ENCODE measurements at regions not wholly inside any gene's neighbourhood (a gene's known extent, or its start where the extent isn't known, plus 50 kb on each side); places are given as distances from the start of the nearest gene placed in this dataset.

DNA sequence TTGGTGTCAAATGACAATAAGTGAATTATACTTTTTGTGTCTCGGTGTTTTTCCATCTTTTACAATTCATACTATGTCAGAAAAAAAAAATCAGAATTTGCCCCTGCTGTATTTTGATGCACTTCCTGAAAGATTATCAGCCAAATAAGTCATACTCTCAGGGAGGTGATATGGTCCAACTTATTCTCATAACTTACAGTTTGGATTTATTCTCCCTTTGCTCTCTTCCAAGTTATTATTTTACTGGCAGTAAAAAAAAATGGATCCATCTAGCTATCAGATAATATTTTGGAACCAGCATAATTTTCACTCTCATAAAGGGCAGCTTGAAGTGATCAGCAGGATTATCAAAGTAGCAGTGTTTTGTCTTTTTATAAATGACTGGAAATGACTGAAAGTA lies 337.1 kb downstream of the BMPER start:
- H3K27ac Mint-ChIP-seq: no peak overlapping the region
- intact Hi-C loops (cut with micrococcal nuclease): no loop called here
- no peak for DNase-seq

DNA sequence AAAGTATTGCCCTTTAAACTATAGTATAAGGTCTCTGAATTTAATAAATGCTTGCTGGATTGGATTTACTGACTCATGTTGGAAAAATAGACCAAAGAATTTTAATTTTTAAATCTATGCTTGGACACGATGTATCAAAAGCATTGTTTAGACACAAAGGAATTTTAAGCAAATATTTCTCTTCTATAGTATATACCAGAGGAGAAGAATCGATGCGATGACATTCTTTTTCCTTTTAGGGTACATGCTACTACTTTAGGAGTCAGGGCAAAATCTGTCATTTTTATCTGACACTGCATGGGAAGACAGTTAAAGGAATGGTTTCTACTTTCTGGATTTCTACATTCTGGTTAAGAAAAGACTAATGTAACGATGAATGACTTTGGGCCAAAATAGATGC lies 339.9 kb downstream of the BMPER start:
- intact Hi-C loops (cut with micrococcal nuclease): no loop called here
- H3K36me3 ChIP-seq (replicated peaks in 1 of 2; ENCODE audit: control insufficient read depth in 1 of 2, insufficient read depth in 2 of 2, low read length in 2 of 2): no peaks in the 10 kb centered on the region
- H3K9me3 ChIP-seq (replicated peaks in 1 of 2; ENCODE audit: control insufficient read depth in 1 of 2, insufficient read depth in 1 of 2, low read length in 2 of 2): peaks cover 0 to 10% of the 10 kb centered on the region in 2 donors
- H3K27ac Mint-ChIP-seq: no peak overlapping the region
- H3K4me1 ChIP-seq (ENCODE audit: control insufficient read depth in 1 of 2, insufficient read depth in 2 of 2, low read length in 2 of 2): no peaks in the 10 kb centered on the region
- TF ChIP-seq, protein P1, sequence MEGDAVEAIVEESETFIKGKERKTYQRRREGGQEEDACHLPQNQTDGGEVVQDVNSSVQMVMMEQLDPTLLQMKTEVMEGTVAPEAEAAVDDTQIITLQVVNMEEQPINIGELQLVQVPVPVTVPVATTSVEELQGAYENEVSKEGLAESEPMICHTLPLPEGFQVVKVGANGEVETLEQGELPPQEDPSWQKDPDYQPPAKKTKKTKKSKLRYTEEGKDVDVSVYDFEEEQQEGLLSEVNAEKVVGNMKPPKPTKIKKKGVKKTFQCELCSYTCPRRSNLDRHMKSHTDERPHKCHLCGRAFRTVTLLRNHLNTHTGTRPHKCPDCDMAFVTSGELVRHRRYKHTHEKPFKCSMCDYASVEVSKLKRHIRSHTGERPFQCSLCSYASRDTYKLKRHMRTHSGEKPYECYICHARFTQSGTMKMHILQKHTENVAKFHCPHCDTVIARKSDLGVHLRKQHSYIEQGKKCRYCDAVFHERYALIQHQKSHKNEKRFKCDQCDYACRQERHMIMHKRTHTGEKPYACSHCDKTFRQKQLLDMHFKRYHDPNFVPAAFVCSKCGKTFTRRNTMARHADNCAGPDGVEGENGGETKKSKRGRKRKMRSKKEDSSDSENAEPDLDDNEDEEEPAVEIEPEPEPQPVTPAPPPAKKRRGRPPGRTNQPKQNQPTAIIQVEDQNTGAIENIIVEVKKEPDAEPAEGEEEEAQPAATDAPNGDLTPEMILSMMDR (IDR thresholded peaks at IDR 0.05): no peak
- no peak overlapping the region for H3K4me3 Mint-ChIP-seq
- H3K4me1 Mint-ChIP-seq: no peaks in the 10 kb centered on the region
- H3K27ac ChIP-seq (ENCODE audit: low read depth in 1 of 2, low read length in 2 of 2): no peak overlapping the region
- no peak overlapping the region for H3K4me3 ChIP-seq (replicated peaks in 1 of 3; ENCODE audit: low read depth in 2 of 3, low read length in 3 of 3)
- 91% methylated on average over 1 of the region's 4 CpGs for WGBS (ENCODE audit: insufficient coverage)
- no peak overlapping the region for H2AFZ ChIP-seq (ENCODE audit: insufficient read depth, low read depth, low read length, poor library complexity, severe bottlenecking)
- H4K20me1 ChIP-seq (ENCODE audit: insufficient read depth, low read length): no peaks in the 10 kb centered on the region
- H3K27me3 ChIP-seq (ENCODE audit: control insufficient read depth in 2 of 2, insufficient read depth in 2 of 2, low read length in 2 of 2): no peaks in the 10 kb centered on the region
- H3K27me3 Mint-ChIP-seq (ENCODE audit: low read depth in 3 of 3): no peaks in the 10 kb centered on the region
- no peaks in the 10 kb centered on the region for H3K79me2 ChIP-seq (ENCODE audit: insufficient read depth, low read length)
- no peak for DNase-seq
- H3K9ac ChIP-seq (ENCODE audit: insufficient read depth, low read length, poor library complexity, severe bottlenecking): no peak overlapping the region
- H3K9me3 Mint-ChIP-seq: peaks cover 4 to 12% (median 8%) of the 10 kb centered on the region in 7 donors
- H3K36me3 Mint-ChIP-seq: no peaks in the 10 kb centered on the region
- no peak overlapping the region for H3K4me2 ChIP-seq (replicated peaks; ENCODE audit: extremely low read depth, low read length, poor library complexity, severe bottlenecking)

More for the DNA sequence above, 337.1 kb downstream of the BMPER start:
- Mint-ChIP-seq H3K36me3 (no peaks in the 10 kb centered on the region), H3K4me3 (no peak overlapping the region), H3K9me3 (peaks cover 5 to 15% (median 8%) of the 10 kb centered on the region in 7 donors), H3K27me3 (ENCODE audit: low read depth in 3 of 3) (no peaks in the 10 kb centered on the region), H3K4me1 (no peaks in the 10 kb centered on the region)
- TF ChIP-seq, protein P1 (IDR thresholded peaks at IDR 0.05): no peak
- H3K79me2 ChIP-seq (ENCODE audit: insufficient read depth, low read length): no peaks in the 10 kb centered on the region
- H3K9ac ChIP-seq (ENCODE audit: insufficient read depth, low read length, poor library complexity, severe bottlenecking): no peak overlapping the region
- H3K4me2 ChIP-seq (replicated peaks; ENCODE audit: extremely low read depth, low read length, poor library complexity, severe bottlenecking): no peak overlapping the region
- H3K4me3 ChIP-seq (replicated peaks in 1 of 3; ENCODE audit: low read depth in 2 of 3, low read length in 3 of 3): no peak overlapping the region
- H3K27ac ChIP-seq (ENCODE audit: low read depth in 1 of 2, low read length in 2 of 2): no peak overlapping the region
- H2AFZ ChIP-seq (ENCODE audit: insufficient read depth, low read depth, low read length, poor library complexity, severe bottlenecking): no peak overlapping the region
- WGBS (ENCODE audit: insufficient coverage): no CpG with 5 or more reads among the region's 1 CpG
- H3K36me3 ChIP-seq (replicated peaks in 1 of 2; ENCODE audit: control insufficient read depth in 1 of 2, insufficient read depth in 2 of 2, low read length in 2 of 2): no peaks in the 10 kb centered on the region
- no peaks in the 10 kb centered on the region for H3K27me3 ChIP-seq (ENCODE audit: control insufficient read depth in 2 of 2, insufficient read depth in 2 of 2, low read length in 2 of 2)
- H3K4me1 ChIP-seq (ENCODE audit: control insufficient read depth in 1 of 2, insufficient read depth in 2 of 2, low read length in 2 of 2): no peaks in the 10 kb centered on the region
- peaks cover 0 to 10% of the 10 kb centered on the region in 2 donors for H3K9me3 ChIP-seq (replicated peaks in 1 of 2; ENCODE audit: control insufficient read depth in 1 of 2, insufficient read depth in 1 of 2, low read length in 2 of 2)
- H4K20me1 ChIP-seq (ENCODE audit: insufficient read depth, low read length): no peaks in the 10 kb centered on the region
